IMR-90 (cell line): ENCODE measurements at regions not wholly inside any gene's neighbourhood (a gene's known extent, or its start where the extent isn't known, plus 50 kb on each side); places are given as distances from the start of the nearest gene placed in this dataset.

ENCODE experiments used
- ATAC-seq: fragments of 200-7000 bp; cut with Tn5 transposase; 2 replicates; pipeline ENCODE4 v1.9.1; 2020; ENCODE audit warnings: low read depth, mild to moderate bottlenecking, moderate library complexity
- BruUV-seq: library from RNA; stranded (reverse); fragments of 400-500 nt; replicated peaks from 2 replicates; lab custom pipeline; 2021; lab: Mats Ljungman, UMichigan
- CTCF ChIA-PET: fragments of 300-600 bp; formaldehyde crosslinking; extraction: SDS; loops from one replicate; lab custom pipeline; 2021; ENCODE audit warnings: antibody characterized with exemption; lab: Yijun Ruan, JAX
- POLR2A ChIA-PET: fragments of 300-600 bp; sonication (Branson Sonifier 250); formaldehyde crosslinking; loops from one replicate; lab custom pipeline; 2022; ENCODE audit warnings: antibody characterized with exemption; ENCODE audit not compliant: unreplicated experiment; lab: Charles Lee
- DNase-seq: peaks from one replicate; pipeline ENCODE4 v3.0.0; 2013
- H2AFZ ChIP-seq: replicated peaks from 2 replicates; pipeline ENCODE3; 2013; ENCODE audit warnings: low read length, mild to moderate bottlenecking; ENCODE audit not compliant: poor library complexity
- H2AK5ac ChIP-seq: 2 replicates; pipeline ENCODE4 v1.6.1; 2013; ENCODE audit warnings: low read depth, low read length, inconsistent platforms
- H2AK9ac ChIP-seq: replicated peaks from 2 replicates; pipeline ENCODE3; 2013; ENCODE audit warnings: mild to moderate bottlenecking, low read depth, low read length, moderate library complexity; ENCODE audit not compliant: poor library complexity
- H2BK120ac ChIP-seq: 2 replicates; pipeline ENCODE4 v1.6.1; 2013; ENCODE audit warnings: low read depth, low read length, inconsistent platforms
- H2BK15ac ChIP-seq: 3 replicates; pipeline ENCODE4 v1.6.1; 2013; ENCODE audit warnings: low read depth, low read length, inconsistent platforms
- H2BK20ac ChIP-seq: 2 replicates; pipeline ENCODE4 v1.6.1; 2013; ENCODE audit warnings: low read depth, mild to moderate bottlenecking, inconsistent platforms, low read length, moderate library complexity
- H2BK5ac ChIP-seq: 2 replicates; pipeline ENCODE4 v1.6.1; 2013; ENCODE audit warnings: mild to moderate bottlenecking, low read depth, low read length, inconsistent platforms; ENCODE audit not compliant: poor library complexity, severe bottlenecking
- H3K14ac ChIP-seq: replicated peaks from 2 replicates; pipeline ENCODE4 v1.6.1; 2013; ENCODE audit warnings: low read depth, low read length, inconsistent platforms
- H3K18ac ChIP-seq: 2 replicates; pipeline ENCODE4 v1.6.1; 2013; ENCODE audit warnings: low read depth, low read length, control low read depth
- H3K23ac ChIP-seq: 2 replicates; pipeline ENCODE4 v1.6.1; 2013; ENCODE audit warnings: low read depth, low read length, inconsistent platforms
- H3K27ac ChIP-seq: 2 replicates; pipeline ENCODE4 v1.5.1; 2013; ENCODE audit warnings: mild to moderate bottlenecking, control low read depth, low read length; ENCODE audit not compliant: insufficient read depth
- H3K27me3 ChIP-seq: 2 replicates; pipeline ENCODE4 v1.6.1; 2013; ENCODE audit warnings: low read length; ENCODE audit not compliant: control insufficient read depth, insufficient read depth
- H3K36me3 ChIP-seq: 2 replicates; pipeline ENCODE4 v1.6.1; 2013; ENCODE audit warnings: low read length, mixed read lengths; ENCODE audit not compliant: control insufficient read depth, insufficient read depth
- H3K4ac ChIP-seq: 2 replicates; pipeline ENCODE4 v1.6.1; 2013; ENCODE audit warnings: low read depth, low read length, inconsistent platforms
- H3K4me1 ChIP-seq: 2 replicates; pipeline ENCODE4 v1.6.1; 2013; ENCODE audit warnings: low read length, mixed read lengths; ENCODE audit not compliant: control insufficient read depth, insufficient read depth
- H3K4me2 ChIP-seq: 2 replicates; pipeline ENCODE4 v1.6.1; 2013; ENCODE audit warnings: low read depth, mild to moderate bottlenecking, control low read depth, low read length, moderate library complexity
- H3K4me3 ChIP-seq: 2 replicates; pipeline ENCODE4 v1.5.1; 2013; ENCODE audit warnings: low read depth, mild to moderate bottlenecking, control low read depth, low read length, moderate library complexity; ENCODE audit not compliant: insufficient read depth
- H3K56ac ChIP-seq: 2 replicates; pipeline ENCODE4 v1.6.1; 2013; ENCODE audit warnings: low read length, inconsistent platforms; ENCODE audit not compliant: insufficient read depth; ENCODE audit errors: extremely low read depth
- H3K79me1 ChIP-seq, 2 experiments: 2 replicates each; pipeline ENCODE4 v1.6.1; 2013; ENCODE audit warnings: low read length in 2 of 2, inconsistent platforms in 1 of 2, low read depth in 1 of 2
- H3K9ac ChIP-seq: 2 replicates; pipeline ENCODE4 v1.6.1; 2013; ENCODE audit warnings: low read depth, low read length, control low read depth
- H3K9me1 ChIP-seq: 2 replicates; pipeline ENCODE4 v1.6.1; 2013; ENCODE audit warnings: low read length, inconsistent platforms; ENCODE audit not compliant: insufficient read depth
- H3K9me3 ChIP-seq: 2 replicates; pipeline ENCODE4 v1.6.1; 2013; ENCODE audit warnings: low read length; ENCODE audit not compliant: control insufficient read depth, insufficient read depth
- H4K20me1 ChIP-seq: 2 replicates; pipeline ENCODE4 v1.6.1; 2013; ENCODE audit warnings: low read length, inconsistent platforms; ENCODE audit not compliant: insufficient read depth
- H4K5ac ChIP-seq: 2 replicates; pipeline ENCODE4 v1.6.1; 2013; ENCODE audit warnings: mild to moderate bottlenecking, low read depth, low read length, control low read depth
- H4K8ac ChIP-seq, 2 experiments: 2 replicates each; pipeline ENCODE4 v1.6.1; 2013; ENCODE audit warnings: low read depth in 2 of 2, low read length in 2 of 2, control low read depth in 1 of 2, inconsistent platforms in 1 of 2
- H4K91ac ChIP-seq: 2 replicates; pipeline ENCODE4 v1.6.1; 2013; ENCODE audit warnings: low read depth, low read length, inconsistent platforms; ENCODE audit not compliant: insufficient read depth
- BHLHE40 ChIP-seq: fragments of 150-350 bp; IDR thresholded peaks from 2 replicates; pipeline ENCODE4 v1.6.1; 2016; ENCODE audit warnings: mild to moderate bottlenecking, low read depth, low read length
- CEBPB ChIP-seq: IDR thresholded peaks from 2 replicates; pipeline ENCODE4 v1.6.1; 2012; ENCODE audit warnings: low read depth, low read length, improper control_type of control experiment
- CHD1 ChIP-seq: IDR thresholded peaks from 2 replicates; pipeline ENCODE4 v1.6.1; 2012; ENCODE audit warnings: low read depth, low read length, improper control_type of control experiment
- CTCF ChIP-seq: conservative IDR thresholded peaks from 2 replicates; pipeline ENCODE4 v1.5.1; 2012; ENCODE audit warnings: mild to moderate bottlenecking, low read depth, low read length, improper control_type of control experiment
- FOS ChIP-seq: fragments of 150-350 bp; IDR thresholded peaks from 2 replicates; pipeline ENCODE4 v1.6.1; 2016; ENCODE audit warnings: low read depth, low read length
- MAFK ChIP-seq: IDR thresholded peaks from 2 replicates; pipeline ENCODE4 v1.6.1; 2012; ENCODE audit warnings: low read depth, low read length, improper control_type of control experiment
- MAZ ChIP-seq: IDR thresholded peaks from 2 replicates; pipeline ENCODE4 v1.6.1; 2012; ENCODE audit warnings: low read depth, mild to moderate bottlenecking, low read length, improper control_type of control experiment, moderate library complexity, borderline replicate concordance
- MXI1 ChIP-seq: IDR thresholded peaks from 2 replicates; pipeline ENCODE4 v1.6.1; 2012; ENCODE audit warnings: low read depth, mild to moderate bottlenecking, low read length, moderate library complexity, borderline replicate concordance
- POLR2A ChIP-seq: IDR thresholded peaks from 2 replicates; pipeline ENCODE4 v1.6.1; 2012; ENCODE audit warnings: mild to moderate bottlenecking, low read depth, low read length
- RAD21 ChIP-seq: IDR thresholded peaks from 2 replicates; pipeline ENCODE4 v1.6.1; 2012; ENCODE audit warnings: low read length, improper control_type of control experiment
- RCOR1 ChIP-seq: IDR thresholded peaks from 2 replicates; pipeline ENCODE4 v1.6.1; 2012; ENCODE audit warnings: mild to moderate bottlenecking, low read length, improper control_type of control experiment; ENCODE audit not compliant: insufficient replicate concordance
- RFX5 ChIP-seq: IDR thresholded peaks from 2 replicates; pipeline ENCODE4 v1.8.0; 2012; ENCODE audit warnings: low read depth, mild to moderate bottlenecking, low read length, moderate library complexity
- SMC3 ChIP-seq: fragments of 150-350 bp; IDR thresholded peaks from 2 replicates; pipeline ENCODE4 v1.6.1; 2016; ENCODE audit warnings: low read depth, mild to moderate bottlenecking, antibody characterized with exemption, low read length, moderate library complexity
- dilution Hi-C: fragments of 300-500 bp; cut with HindIII; formaldehyde crosslinking; loops from one replicate; pipeline ENCODE4 v1.14.3; 2018; ENCODE audit warnings: low sequenced_read_pairs; ENCODE audit not compliant: unreplicated experiment
- in situ Hi-C: fragments of 300-500 bp; cut with MboI; formaldehyde crosslinking; loops from 3 replicates; pipeline ENCODE4 v1.14.3; 2019; ENCODE audit warnings: low sequenced_read_pairs, inconsistent platforms, mixed read lengths
- intact Hi-C: fragments of 100-400 bp; cut with micrococcal nuclease; formaldehyde crosslinking; loops from 2 replicates; pipeline ENCODE4 v1.10.0; 2022
- TF ChIP-seq, protein P1 (sequence below): fragments of 150-350 bp; IDR thresholded peaks from 2 replicates; pipeline ENCODE4 v1.6.1; 2016; ENCODE audit warnings: low read depth, mild to moderate bottlenecking, low read length, moderate library complexity, borderline replicate concordance
- TF ChIP-seq, protein P2 (sequence below): fragments of 150-350 bp; IDR thresholded peaks from 2 replicates; pipeline ENCODE4 v1.6.1; 2017; ENCODE audit warnings: mild to moderate bottlenecking, antibody characterized with exemption, low read length, low read depth

GRCh38 chr7:42624471-42624870 lies 287.4 kb downstream of the C7orf25 start:
- CTCF ChIA-PET, result no interaction called here
- H4K20me1 ChIP-seq, result no peaks in the 10 kb centered on the region
- no TSS peak for BruUV-seq

More at GRCh38 chr7:42624471-42624870, 287.4 kb downstream of the C7orf25 start:
- no peak overlapping the region for H3K4me2 ChIP-seq
- DNase-seq (no peak), ATAC-seq (no peak)
- H3K4me1 ChIP-seq, result no peaks in the 10 kb centered on the region
- H2BK20ac ChIP-seq, result no peak overlapping the region
- H4K91ac ChIP-seq, result no peak overlapping the region
- H3K27me3 ChIP-seq, result no peaks in the 10 kb centered on the region
- dilution Hi-C loops (no loop called here), in situ Hi-C loops (no loop called here), intact Hi-C loops (no loop called here)
- H3K9me1 ChIP-seq, result no peaks in the 10 kb centered on the region
- H2BK15ac ChIP-seq, result no peak overlapping the region
- H4K8ac ChIP-seq, result no peak overlapping the region
- H3K4me3 ChIP-seq, result no peak overlapping the region
- TF ChIP-seq FOS (no peak), RFX5 (no peak), POLR2A (no peak), MAFK (no peak), SMC3 (no peak), CEBPB (no peak), MXI1 (no peak), BHLHE40 (no peak), CHD1 (no peak), RAD21 (no peak), MAZ (no peak), CTCF (no peak), RCOR1 (no peak)
- TF ChIP-seq, protein P1, sequence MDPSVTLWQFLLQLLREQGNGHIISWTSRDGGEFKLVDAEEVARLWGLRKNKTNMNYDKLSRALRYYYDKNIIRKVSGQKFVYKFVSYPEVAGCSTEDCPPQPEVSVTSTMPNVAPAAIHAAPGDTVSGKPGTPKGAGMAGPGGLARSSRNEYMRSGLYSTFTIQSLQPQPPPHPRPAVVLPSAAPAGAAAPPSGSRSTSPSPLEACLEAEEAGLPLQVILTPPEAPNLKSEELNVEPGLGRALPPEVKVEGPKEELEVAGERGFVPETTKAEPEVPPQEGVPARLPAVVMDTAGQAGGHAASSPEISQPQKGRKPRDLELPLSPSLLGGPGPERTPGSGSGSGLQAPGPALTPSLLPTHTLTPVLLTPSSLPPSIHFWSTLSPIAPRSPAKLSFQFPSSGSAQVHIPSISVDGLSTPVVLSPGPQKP, result no peak
- TF ChIP-seq, protein P2, sequence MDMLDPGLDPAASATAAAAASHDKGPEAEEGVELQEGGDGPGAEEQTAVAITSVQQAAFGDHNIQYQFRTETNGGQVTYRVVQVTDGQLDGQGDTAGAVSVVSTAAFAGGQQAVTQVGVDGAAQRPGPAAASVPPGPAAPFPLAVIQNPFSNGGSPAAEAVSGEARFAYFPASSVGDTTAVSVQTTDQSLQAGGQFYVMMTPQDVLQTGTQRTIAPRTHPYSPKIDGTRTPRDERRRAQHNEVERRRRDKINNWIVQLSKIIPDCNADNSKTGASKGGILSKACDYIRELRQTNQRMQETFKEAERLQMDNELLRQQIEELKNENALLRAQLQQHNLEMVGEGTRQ, result no peak
- H4K5ac ChIP-seq, result no peak overlapping the region
- H3K36me3 ChIP-seq, result no peaks in the 10 kb centered on the region
- H2AK9ac ChIP-seq, result no peak overlapping the region
- H3K56ac ChIP-seq, result no peak overlapping the region
- H2AFZ ChIP-seq, result no peak overlapping the region
- no peak overlapping the region for H3K18ac ChIP-seq
- H3K9ac ChIP-seq, result no peak overlapping the region
- H3K9me3 ChIP-seq, result no peaks in the 10 kb centered on the region
- H3K4ac ChIP-seq, result no peak overlapping the region
- H2BK5ac ChIP-seq, result no peak overlapping the region
- POLR2A ChIA-PET, result no interaction called here
- no peak overlapping the region for H2BK120ac ChIP-seq
- no peak overlapping the region for H3K23ac ChIP-seq
- H2AK5ac ChIP-seq, result no peak overlapping the region
- no peaks in the 10 kb centered on the region for H3K79me1 ChIP-seq
- H3K27ac ChIP-seq, result no peak overlapping the region
- H3K14ac ChIP-seq, result no peak overlapping the region
